Spleen (tissue), 7 donors: ENCODE measurements at regions not wholly inside any gene's neighbourhood (a gene's known extent, or its start where the extent isn't known, plus 50 kb on each side); places are given as distances from the start of the nearest gene placed in this dataset.

Source experiments
- CTCF ChIP-seq, 11 experiments: fragments of 200-600 bp in 7 of 11; fragments of 450-650 bp in 4 of 11; sonication (generic) in 4 of 11; IDR thresholded peaks in 8 of 11; conservative IDR thresholded peaks in 3 of 11; 1 replicate in 7 of 11; 2 replicates in 4 of 11; pipeline versions ENCODE4 v1.4.0 to v1.8.0; 2016 to 2021; ENCODE audit warnings: antibody characterized with exemption in 11 of 11, inconsistent platforms in 4 of 11, mild to moderate bottlenecking in 1 of 11
- POLR2A ChIP-seq, 3 donors: fragments of 450-650 bp; IDR thresholded peaks; one replicate each; pipeline ENCODE4 v1.5.1; 2017; ENCODE audit warnings: antibody characterized with exemption in 3 of 3, mild to moderate bottlenecking in 1 of 3
- POLR2AphosphoS5 ChIP-seq, 3 donors: sonication (generic); formaldehyde crosslinking; IDR thresholded peaks; one replicate each; pipeline ENCODE4 v1.5.1; 2017; ENCODE audit warnings: antibody characterized with exemption in 3 of 3
- donor health status: DM: no; HTN: no; CAD: no; lungs with moderate emphysema.
- donor health status: DM: no; HTN: no; CAD: no.
- donor health status: DM: no; HTN: no; CAD: no.

GRCh38 chr2:217742276-217742675 is 260.5 kb downstream of the TNS1 start:
- TF ChIP-seq CTCF (IDR thresholded peaks at IDR 0.05 in 8 of 11, conservative IDR thresholded peaks at IDR 0.05 in 3 of 11) (no peak), POLR2AphosphoS5 (IDR thresholded peaks at IDR 0.05) (no peak), POLR2A (IDR thresholded peaks at IDR 0.05) (no peak)
